GM23338 (cell line): ENCODE measurements at regions not wholly inside any gene's neighbourhood (a gene's known extent, or its start where the extent isn't known, plus 50 kb on each side); places are given as distances from the start of the nearest gene placed in this dataset.

ENCODE experiments used
- CREB1 ChIP-seq: fragments of 250-450 bp; sonication (Bioruptor Pico); IDR thresholded peaks from 2 replicates; pipeline ENCODE4 v1.5.0; 2020; ENCODE audit warnings: low read depth, mild to moderate bottlenecking, moderate library complexity
- EZH2 ChIP-seq: fragments of 200-600 bp; sonication (generic); IDR thresholded peaks from one replicate; pipeline ENCODE4 v1.8.0; 2017; ENCODE audit warnings: antibody characterized with exemption, mild to moderate bottlenecking, low read depth; ENCODE audit not compliant: unreplicated experiment
- NANOG ChIP-seq: IDR thresholded peaks from 2 replicates; pipeline ENCODE4 v1.6.1; 2016; ENCODE audit warnings: antibody characterized with exemption, borderline replicate concordance
- POLR2AphosphoS5 ChIP-seq: IDR thresholded peaks from 2 replicates; pipeline ENCODE4 v1.6.1; 2016; ENCODE audit warnings: antibody characterized with exemption, low read depth
- REST ChIP-seq: IDR thresholded peaks from one replicate; pipeline ENCODE4 v1.6.1; 2018; ENCODE audit warnings: antibody characterized with exemption; ENCODE audit not compliant: unreplicated experiment
- TF ChIP-seq, protein P1 (sequence below), 2 experiments: fragments of 200-600 bp in 1 of 2; sonication (generic) in 1 of 2; conservative IDR thresholded peaks; 2 replicates each; pipeline versions ENCODE4 v1.5.1 to v1.6.1; 2016 to 2017; ENCODE audit warnings: antibody characterized with exemption in 2 of 2, low read depth in 2 of 2, mild to moderate bottlenecking in 2 of 2, moderate library complexity in 1 of 2

DNA sequence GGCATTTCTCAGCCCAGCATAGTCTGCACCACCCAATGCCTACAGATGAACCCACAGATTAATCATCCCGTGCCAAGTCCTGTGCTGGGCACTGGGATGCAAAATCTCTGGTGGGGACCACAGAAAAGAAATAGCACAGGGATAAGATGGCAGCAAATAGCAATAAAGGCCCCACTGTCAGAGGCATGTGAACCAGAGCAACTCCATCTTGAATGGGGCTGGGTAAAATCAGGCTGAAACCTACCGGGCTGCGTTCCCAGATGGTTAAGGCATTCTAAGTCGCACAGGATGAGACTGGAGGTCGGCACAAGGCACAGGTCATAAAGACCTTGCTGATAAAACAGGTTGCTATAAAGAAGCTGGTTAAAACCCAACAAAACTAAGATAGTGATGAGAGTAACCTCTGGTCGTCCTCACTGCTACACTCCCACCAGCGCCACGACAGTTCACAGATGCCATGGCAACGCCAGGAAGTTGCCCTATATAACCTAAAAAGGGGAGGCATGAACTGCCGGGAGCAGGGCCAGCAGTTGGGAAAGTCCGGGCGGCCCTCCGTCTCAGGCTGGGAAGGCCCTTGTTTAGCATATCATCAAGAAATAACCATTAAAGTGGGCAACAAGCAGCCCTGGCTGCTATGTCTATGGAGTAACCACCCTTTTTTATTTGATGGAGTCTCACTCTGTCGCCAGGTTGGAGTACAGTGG is 65.2 kb downstream of the C9orf50 start:
- TF ChIP-seq REST (no peak), EZH2 (no peak), NANOG (no peak), POLR2AphosphoS5 (no peak), CREB1 (no peak)
- TF ChIP-seq, protein P1, sequence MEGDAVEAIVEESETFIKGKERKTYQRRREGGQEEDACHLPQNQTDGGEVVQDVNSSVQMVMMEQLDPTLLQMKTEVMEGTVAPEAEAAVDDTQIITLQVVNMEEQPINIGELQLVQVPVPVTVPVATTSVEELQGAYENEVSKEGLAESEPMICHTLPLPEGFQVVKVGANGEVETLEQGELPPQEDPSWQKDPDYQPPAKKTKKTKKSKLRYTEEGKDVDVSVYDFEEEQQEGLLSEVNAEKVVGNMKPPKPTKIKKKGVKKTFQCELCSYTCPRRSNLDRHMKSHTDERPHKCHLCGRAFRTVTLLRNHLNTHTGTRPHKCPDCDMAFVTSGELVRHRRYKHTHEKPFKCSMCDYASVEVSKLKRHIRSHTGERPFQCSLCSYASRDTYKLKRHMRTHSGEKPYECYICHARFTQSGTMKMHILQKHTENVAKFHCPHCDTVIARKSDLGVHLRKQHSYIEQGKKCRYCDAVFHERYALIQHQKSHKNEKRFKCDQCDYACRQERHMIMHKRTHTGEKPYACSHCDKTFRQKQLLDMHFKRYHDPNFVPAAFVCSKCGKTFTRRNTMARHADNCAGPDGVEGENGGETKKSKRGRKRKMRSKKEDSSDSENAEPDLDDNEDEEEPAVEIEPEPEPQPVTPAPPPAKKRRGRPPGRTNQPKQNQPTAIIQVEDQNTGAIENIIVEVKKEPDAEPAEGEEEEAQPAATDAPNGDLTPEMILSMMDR (conservative IDR thresholded peaks at IDR 0.05; ENCODE audit: low read depth in 2 of 2), result no peak
